NCI-H146 (cell line): ENCODE measurements at regions not wholly inside any gene's neighbourhood (a gene's known extent, or its start where the extent isn't known, plus 50 kb on each side); places are given as distances from the start of the nearest gene placed in this dataset.

ENCODE experiments used
- DNase-seq: peaks from one replicate; lab custom pipeline; 2025; lab: John Stamatoyannopoulos, UW

DNA sequence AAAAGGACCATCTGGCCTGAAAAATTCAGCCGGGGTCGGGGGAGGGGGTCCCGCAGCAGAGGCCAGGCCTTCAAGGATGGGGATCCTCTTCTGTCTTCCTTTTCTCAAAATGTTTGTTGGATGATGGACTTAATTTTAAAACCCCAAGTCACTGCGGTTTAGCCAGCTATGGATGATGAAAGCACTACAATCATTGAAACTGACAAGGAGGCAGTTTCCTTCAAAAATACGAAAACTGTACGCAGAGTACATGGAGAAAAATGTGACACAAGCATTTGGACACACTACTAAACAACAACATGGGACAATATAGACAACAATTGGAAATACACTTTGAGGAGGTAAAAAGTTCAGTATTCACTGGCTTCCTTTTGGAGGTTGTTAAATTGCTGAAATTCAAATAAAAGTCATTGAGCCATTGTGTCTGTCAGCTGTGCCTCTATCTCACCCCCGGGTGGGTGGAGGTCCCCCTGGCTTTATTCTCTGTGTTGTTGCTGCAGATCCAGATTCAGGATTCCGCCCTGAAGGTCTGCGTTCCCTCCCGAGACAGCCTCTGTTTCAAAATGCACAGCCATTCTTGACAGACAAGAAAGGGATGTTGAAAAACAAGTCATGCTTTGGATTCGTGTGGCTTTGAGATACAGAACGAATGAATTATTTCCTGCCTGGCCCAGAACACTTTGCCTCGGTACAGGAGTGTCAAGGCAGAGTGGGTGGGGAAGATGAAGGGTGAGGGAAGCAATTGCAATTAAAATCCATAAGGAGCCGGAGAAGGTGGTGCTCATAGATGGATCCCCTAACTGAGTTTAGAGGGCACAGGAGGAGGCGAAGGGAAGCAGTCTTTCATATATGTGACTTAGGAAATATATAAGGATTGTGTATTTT, 118.2 kb downstream of the TTLL2 start:
- DNase-seq = no peak

DNA sequence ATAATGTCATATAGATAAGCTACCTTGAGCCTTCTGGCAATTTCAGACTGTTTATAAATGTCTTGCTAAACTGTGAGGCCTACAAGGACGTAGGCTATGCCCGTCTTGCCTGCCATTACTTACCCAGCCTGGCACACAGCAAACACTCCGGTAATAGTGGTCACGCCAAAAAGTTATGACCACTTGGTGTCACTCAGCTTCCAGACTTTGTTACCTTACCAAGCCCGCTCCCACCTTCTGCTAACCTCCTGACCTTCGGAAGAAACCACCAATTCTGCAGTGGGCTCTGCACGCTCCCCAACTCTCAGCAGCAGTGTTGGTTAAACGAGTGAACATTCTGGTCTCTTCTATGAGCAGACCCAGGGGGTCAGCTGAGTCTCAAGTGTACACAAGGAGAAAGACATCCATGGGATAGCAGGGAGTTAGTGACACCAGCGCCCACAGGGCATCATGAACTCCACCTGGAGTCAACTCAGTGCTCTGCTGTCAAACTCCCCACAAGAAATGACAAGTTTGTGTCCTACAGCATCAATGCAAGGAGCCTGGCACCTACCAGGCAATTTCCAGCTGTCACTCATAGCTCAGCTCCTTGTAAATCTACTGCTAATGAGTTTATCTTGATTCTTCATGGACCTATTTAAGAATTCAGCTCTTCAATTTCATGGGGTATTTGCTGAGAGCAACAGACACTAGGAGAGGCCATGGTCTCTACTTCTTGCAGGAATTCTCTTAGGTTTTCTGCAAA, 119.9 kb downstream of the TTLL2 start:
- no peak for DNase-seq

DNA sequence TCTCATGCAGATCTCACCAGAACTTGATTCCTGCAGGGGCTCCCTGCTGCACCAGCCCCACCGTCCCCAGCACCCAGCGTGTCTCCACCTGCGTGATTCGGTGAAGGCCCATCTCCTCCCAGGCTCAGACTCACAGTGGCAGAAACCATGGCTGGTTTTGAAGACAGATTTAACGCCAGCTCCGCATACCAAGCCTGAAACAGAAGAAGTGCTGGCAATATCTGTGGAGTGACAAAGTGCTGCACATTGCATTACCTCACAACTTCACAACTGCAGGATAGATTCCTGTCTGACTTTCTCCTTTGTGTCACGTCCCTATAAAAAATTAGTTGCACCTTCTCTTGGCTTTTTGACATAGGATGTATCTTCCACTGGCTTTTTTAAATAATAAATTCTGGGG, 120.7 kb downstream of the TTLL2 start:
- DNase-seq = no peak

DNA sequence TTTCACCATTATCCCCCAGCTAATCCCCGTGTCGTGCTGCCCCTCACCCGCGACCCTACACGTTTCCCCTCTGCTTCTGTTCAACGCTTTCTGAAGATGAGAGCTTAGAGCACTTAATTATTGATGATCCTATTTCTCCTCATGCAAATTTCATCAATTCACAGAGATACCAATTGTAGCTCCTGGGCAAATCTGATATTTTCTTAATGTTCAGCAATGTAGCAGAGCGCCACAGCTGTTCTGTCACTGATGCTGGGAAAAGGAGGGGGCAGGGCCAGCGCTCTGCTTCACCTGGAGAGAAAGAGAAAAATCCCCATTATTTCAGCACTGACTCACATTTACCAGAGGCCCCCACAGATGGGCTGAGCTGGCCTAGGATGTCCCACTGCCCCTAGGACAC, 121.2 kb downstream of the TTLL2 start:
- no peak for DNase-seq

DNA sequence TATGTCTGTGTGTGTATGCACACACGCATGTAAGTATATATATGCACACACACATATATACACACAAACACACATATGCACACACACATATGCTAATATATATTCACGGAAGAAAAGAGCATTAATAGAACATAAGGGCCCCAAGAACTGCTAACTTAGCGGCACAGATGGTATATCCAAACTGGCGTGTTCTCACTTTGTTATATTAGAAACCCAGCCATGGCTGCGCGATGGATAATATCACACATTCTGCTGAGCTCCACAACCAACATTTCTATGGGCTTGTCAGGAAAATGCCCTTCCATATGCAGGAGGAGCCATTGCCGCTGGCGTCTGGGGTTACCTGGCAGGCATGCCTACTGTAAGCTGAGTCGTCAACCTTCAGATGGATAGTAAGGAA, 122.1 kb downstream of the TTLL2 start:
- DNase-seq = no peak

DNA sequence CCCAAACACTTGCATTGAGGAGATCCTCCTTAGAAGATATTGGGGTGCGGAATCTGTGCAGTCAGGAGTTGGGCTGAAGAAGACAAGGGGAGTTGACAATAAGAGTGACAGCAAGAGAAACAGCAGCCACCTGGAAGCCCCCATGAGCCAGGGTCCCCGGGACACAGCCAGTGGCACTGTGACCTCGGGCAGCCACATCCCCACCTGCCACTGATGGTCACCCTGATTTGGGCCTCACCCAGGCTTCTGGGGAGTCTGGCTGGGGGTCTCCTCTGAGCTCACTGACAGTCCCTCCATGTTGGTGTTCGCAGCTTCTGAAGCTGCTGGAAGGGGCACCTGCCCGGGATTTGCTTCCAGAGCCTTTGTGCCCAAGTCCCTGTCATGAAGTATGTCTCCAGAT, 123.5 kb downstream of the TTLL2 start:
- DNase-seq = no peak

DNA sequence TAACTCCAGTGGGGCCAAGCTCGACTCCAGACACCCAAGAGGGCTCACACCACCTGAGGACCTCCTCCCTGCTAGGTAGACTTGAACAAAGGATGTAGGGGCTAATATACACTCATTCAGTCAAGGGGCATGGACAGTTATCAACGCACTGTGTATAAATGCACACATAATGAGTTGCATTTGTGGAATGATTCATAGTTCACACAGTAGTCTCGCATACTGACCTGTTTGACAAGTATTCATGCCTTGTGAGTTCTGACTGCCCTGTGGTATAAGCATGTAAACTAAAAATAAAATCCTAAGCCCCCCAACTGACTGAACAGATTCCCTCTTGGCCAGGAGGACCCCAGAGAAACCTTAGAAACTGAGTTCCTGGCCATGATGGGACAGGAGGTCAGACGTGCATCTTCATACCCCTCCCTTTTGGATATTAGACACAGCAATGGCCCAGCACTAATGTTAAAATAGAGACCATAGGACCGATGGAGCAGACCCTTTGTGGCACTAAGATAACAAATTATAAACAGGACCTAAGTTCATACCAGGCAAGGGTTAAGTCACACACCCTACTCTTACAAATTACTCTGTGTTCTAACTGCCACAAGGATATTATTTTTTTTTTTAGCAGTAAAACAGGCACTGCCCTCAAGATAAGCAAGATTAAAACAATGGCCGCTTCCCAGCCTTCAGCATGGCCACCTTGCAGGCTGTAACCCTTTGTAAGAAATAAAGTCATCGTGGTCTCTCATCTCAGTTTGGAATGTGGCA, 124.4 kb downstream of the TTLL2 start:
- DNase-seq = no peak

DNA sequence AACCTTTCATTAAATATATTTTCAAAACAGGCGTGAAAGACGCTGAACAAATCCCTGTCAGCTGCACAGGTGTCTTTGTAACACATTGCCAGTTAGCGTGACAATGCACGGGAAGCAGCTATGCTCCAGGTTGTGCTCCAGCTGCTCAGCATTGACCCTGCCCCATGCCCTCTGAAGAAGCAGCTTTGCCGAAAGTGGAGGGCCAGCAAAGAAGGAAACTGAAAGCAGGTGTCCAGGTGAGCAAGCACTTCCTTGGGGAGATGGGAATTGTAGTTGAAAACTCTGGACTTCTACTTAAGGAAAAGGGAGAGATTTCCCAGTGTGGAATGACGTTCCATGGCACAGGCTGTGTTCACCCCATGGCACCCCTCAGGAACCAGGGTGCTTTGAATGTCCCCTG, 125.7 kb downstream of the TTLL2 start:
- no peak for DNase-seq

DNA sequence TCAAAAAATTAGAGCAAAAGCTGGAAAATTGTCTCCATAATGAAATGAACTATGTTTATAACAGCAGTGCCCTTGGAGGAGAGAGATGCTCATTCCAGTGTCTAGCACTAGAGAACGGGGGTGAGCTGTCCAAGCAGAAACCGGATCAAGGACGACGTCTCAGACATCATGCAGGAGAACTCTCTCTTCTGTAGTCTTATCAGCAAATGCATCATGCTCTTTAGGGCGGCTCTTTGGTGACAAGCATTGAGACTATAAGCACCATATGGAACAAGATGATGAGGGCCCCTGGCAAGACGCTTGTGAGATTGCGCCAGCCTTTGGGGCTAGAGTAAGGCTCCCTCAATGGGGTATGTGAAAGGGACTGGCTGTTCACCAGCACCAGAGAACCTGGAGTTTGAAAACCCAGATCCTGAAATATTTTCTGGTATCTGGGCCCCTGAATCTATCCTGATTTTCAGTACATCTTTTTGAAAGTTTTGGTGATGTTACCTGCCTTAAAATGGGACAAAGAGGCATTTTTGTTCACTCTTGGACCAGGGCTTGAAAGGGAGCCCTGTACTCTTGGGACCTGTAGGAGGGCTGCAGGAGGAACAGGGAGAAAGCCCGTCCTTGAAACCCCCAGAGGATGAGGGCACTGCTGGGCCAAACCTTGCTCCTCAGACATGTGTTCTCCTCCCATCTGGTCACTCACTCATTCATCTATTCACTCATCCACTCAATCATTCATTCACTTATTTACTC, 127.6 kb downstream of the TTLL2 start:
- DNase-seq = no peak

DNA sequence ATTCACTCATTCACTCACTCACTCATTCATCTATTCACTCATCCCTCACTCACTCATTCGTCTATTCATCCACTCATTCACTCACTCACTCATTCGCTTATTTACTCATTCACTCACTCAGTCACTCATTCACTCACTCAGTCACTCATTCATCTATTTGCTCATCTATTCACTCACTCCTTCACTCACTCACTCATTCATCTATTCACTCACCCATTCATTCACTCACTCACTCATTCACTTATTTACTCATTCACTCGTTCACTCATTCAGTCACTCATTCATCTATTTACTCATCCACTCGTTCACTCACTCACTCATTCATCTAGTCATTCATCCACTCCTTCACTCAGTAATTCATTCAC, 128.2 kb downstream of the TTLL2 start:
- DNase-seq = no peak

DNA sequence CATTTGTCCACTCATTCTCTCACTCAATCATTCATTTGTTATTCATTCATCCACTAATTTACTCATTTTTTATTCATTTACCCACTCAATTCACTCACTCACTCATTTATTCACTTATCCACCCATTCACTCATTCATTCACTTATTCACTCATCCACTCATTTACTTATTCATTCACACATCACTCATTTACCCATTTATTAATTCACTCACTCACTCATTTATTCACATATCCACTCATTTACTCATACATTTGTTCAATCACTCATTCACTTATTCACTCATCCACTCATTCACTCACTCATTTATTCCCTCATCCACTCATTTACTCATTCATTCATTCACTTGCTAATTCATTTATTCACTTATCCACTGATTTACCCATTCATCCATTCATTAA, 129.1 kb downstream of the TTLL2 start:
- DNase-seq = no peak

DNA sequence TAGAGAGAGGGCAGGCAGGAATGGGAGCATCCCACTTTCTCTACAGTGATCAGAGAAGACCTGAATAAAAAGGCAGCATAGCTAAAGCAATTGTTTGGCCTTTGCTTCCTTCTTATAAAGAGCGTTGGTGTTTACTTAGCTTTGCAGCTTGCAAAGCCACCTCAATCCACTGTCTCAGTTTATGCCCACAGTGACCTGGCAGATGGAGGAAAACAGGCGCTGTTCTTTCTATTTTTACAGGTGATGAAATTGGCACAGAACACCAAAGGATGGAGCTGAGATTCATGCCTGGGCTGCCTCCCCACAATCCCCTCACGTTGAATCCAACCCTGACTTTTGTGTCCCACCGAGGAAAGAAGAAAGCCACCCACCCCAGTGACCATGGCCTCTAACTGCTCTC, 130.5 kb downstream of the TTLL2 start:
- DNase-seq = no peak

DNA sequence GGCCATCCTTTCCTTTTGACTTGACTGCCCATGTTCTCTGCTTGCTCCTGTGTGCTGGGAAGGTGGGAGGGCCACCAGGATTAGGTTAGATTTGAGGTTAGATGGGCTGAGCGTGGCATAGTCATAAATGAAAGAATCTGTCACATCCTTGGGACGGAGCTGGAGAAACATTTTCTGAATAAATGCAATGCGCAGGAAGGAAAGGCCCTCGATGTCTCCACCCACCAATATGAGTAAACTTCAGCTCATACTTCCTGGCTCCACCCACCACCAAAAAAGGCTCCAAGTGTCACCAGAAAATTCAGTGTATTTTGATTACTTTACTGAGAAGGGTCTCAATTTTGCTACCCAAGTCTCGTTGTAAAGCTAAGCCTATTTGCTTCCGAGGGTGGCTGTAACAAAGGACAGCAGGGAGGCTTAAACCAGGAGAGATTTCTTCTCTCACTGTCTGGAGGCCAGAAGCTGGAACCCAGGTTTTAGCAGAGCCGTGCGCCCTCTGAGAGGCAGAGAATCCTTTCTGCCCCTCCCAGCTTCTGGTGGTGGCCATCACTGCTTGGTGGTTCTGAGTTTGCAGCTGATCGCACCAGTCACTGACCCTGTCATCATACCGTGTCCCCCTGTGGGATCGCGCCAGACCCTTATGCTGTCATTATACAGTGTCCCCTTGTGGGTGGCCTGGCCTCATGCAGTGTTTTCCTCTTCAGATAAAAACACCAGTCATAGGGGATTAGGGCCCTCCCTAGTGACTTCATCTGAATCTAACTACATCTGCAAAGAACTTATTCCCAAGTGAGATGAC, 137.8 kb downstream of the TTLL2 start:
- no peak for DNase-seq

DNA sequence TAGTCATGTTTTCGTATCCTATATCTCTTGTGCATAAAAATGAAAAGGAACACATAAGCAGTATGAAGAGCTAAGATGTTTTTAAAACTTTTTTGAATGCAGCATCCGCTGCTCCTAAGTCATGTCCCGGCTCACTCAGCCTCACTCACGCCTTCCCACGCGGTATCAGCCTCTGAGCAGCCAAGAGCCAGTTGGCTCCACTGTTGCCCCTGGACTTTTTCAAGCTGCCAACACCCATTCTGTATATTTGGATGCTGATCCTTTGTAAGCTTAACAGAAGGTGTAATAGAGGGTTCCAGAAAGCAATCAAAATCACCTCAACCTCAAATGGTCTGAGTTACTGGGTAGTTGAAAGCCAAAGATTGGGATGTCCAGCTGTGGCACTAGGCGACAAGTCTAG, 139.3 kb downstream of the TTLL2 start:
- DNase-seq = no peak

DNA sequence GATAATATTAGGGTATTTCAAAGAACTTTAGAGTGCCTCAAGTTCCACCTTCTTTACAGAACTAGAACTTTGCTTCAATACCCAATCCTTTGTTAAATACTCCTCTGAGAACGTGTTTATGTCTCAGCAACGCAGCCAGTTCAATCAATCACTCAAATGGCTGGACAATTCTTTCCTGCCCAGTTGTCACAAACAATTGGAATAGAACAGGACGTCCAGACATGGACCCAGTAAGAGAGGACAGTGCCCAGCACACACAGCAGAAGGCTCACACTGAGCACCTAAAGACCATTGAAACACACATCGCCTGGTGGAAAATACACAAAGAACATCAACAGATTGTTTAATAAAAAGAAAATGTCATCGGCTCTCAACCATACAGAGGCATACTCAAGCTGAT, 140.6 kb downstream of the TTLL2 start:
- no peak for DNase-seq

DNA sequence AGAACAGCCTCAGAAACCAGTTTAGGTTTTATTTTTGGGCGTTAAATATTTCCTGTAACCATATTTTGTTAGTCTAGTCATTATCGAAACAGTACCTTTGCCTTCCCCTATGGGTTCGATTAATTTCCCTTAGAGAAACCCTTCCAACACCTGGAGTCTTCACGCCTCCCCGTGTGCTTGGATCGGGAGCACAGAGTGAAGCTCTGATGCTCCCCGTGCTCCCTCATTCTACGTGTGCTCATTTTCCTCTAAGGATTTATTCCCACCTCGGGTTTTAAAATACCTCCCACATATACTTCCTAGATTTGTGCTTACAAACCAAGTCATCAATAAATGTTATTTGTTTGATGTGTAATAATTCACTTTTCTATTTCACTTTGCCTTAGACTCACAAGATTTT, 142.4 kb downstream of the TTLL2 start:
- no peak for DNase-seq

DNA sequence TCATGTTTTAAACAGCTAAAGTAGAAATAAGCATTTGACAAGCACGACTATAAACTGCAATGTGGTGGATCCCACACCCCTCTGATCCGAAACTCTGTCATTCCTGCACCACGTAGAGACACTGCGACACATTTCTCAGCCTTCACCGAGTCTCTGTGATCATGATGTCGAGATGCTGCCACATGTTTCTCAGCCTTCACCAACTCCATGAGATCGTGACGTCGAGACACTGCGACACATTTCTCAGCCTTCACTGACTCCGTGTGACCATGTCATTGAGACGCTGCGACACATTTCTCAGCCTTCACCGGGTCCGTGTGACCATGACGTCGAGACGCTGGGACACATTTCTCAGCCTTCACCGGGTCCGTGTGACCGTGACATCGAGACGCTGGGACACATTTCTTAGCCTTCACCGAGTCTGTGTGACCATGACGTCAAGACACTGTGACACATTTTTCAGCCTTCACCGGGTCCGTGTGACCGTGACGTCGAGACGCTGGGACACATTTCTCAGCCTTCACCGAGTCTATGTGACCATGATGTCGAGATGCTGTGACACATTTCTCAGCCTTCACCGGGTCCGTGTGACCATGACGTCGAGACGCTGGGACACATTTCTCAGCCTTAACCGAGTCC, 143.0 kb downstream of the TTLL2 start:
- DNase-seq = no peak

DNA sequence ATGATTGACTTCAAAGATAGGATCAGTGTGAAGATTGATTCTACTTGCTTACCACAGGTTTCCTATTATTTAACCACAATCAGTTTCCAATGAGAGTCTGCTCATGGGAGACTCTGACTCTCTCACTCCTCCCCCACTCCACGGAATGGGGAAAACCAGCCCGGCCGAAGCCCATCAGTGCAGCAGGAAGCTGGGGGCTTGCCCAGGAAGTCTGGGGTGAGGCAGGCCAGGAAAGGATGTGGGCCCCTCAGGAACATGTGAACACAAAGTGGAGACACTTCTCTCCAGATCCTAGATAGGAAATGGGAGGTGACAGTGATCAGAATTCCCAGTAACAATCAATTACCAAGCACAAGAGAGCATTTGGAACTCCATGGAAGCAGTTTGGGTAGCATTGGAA, 144.2 kb downstream of the TTLL2 start:
- no peak for DNase-seq

DNA sequence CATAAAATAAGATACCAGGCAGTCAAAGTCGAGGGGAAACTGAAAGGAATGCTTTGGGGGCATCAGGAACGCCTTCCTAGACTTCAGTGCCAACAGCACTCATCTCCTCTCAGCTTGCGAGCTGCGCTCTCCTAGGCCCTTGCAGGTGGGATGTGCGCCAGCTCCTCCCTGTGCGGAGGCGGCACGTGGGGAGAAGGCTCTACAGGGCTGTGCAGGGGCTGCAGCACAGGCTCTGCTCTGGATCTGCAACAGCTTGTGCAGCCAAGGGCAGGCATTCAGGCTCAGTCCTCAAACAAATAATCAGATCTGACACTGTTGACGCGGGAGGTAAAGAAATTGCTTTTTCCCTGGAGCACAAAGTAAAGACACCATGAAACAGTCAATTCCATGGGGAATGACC, 144.8 kb downstream of the TTLL2 start:
- no peak for DNase-seq

DNA sequence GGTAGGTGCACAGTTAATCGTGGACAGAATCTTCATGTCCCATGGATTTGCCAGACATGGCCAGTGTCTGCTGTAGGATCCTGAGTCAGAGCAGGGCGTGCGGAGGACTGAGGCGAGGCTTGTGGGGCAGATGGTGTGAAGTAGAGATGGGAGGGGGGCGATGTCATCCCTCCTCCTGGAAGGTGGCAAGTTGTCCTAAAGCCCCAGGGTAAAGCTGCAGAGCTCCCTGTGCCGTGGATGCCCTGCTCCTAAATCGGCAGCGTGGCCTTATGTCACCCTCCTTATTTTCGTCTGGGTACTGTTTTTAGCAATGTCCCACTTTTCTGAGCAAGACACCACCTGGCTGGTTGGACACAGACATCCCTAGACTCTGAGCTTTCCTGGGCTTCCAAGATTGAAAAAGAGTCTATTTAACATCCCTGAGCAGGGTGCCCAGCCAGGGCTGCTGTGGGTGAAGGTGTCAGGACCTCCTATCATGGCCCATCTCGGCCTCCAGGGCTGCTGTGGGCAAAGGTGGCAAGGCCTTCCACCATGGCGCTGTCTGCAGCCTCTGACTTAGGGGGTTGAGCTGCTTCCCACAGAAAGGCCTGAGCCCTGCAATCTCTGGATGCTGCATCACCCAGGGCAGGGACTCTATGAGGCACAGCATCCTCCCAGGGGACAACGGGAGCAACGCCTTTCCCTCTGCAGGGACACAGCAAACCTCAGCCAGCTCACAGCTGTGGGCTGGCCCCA, 145.4 kb downstream of the TTLL2 start:
- no peak for DNase-seq
